H4 (cell line): ENCODE measurements at regions not wholly inside any gene's neighbourhood (a gene's known extent, or its start where the extent isn't known, plus 50 kb on each side); places are given as distances from the start of the nearest gene placed in this dataset.
A peak's percentile ranks its signal among the peaks of the same experiment; 100 is the strongest.
"Not testable (repeated sequence)": the region's sequence is repeated elsewhere in the genome, so short reads cannot be mapped to it uniquely, and the experiment has no call there.

Experiments used
- DNase-seq: peaks from one replicate; pipeline ENCODE4 v3.0.0-alpha.2; 2015; ENCODE audit warnings: low spot score

GRCh38 chr15:62907275-62907674, 135.3 kb upstream of the TPM1 start:
- DNase-seq, result no peak

DNA sequence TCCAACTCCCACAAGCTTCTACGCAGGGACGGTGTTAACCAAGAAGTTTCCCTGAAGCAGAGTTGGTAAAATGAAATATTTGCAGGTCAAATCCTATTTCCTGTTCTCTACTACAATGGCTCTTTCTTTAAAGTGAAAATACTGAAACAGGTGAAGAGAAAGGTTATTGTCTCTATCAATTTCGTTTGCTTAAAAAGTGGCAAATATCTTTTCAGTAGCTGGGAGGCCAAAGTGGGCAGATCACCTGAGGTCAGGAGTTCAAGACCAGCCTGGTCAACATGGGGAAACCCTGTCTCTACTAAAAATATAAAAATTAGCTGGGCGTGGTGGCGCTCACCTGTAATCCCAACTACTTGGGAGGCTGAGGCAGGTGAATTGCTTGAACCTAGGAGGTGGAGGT, 134.2 kb upstream of the TPM1 start:
- DNase-seq, result not testable (repeated sequence)

GRCh38 chr15:62909257-62909656, 133.3 kb upstream of the TPM1 start:
- no peak for DNase-seq

DNA sequence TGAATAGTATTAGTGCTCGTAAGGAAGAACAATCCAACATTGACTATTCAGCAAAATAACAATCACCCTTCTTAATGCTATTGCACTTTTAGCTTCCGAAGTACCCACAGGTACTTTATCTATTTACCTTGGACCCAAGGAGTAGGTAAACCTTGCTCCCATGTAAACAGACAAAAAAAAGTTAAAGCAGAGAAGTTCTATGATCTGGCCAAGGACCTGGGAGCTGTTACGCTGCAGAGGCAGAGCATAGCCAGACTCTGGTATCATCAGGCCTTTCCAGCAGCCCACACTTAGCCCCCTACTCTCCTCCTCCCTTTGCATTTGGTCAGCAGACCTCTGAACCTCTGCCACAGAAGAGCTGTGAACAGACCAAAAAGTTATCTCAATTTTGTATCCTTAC, 130.3 kb upstream of the TPM1 start:
- DNase-seq, result no peak

GRCh38 chr15:62912808-62913207, 129.7 kb upstream of the TPM1 start:
- DNase-seq, result no peak

GRCh38 chr15:62913246-62913645, 129.3 kb upstream of the TPM1 start:
- no peak for DNase-seq

DNA sequence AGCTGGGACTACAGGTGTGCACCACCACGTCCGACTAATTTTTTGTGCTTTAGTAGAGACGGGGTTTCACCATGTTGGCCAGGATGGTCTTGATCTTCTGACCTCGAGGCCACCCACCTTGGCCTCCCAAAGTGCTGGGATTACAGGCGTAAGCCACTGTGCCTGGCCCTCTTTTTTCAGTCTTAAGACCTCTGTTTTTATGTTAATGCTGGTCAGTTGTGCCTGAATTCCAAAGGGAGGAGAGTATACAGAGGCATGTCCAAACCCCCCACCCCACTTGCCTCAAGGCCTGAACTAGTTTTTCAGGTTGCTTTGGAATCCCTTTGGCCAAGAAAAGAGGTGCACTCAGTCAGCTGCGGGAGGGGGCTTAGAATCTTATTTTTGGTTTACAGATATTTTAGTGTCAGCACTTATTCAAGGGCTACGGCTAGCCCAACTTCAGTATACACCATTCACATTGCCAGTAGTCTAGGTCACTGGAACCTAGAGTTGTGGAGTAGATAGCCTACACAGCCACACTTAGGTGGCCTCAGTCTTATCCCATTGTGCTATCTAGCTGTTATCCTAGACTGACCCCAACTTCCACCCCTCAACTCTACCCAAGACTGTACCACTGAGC, 128.0 kb upstream of the TPM1 start:
- DNase-seq, result no peak

DNA sequence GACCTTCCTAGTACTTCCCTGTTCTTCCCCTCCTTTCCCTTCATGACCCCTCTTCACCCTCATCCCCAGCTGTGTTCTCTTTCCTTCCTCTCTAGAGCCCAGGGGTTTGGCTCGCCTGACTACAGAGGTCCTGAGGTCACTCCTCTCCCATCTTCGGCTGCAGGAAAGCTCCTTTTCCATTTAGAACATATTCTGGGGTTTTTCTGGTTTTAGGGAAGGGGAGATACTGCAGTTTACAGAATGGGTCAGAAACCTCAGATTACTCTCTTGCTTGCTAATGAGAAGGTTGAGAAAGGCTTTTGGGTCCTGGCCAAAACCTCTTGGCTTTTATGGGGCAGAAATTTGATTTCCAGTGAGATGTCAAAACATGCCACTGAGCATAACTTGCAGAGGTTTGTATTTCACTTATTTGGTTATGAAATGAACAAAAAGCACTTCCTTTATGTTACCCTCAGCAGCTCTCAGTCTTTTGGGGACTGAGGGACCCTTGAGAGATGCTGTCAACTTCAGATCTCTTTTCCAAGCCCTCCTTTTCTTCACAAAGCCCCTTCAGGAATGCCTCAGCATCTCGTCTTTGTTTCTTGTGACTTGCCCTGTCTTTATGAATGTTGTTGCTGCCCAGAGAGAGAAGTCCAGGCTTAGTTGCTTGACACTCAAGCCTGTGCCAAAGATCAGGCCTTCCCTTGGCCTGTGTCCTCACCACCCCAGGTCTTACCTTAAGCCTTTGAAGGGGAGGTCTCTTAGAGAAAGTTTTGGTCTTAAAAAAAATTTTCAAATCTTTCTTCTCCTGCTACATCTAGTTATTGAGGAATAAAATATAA, 121.7 kb upstream of the TPM1 start:
- DNase-seq, result peak; percentile 28

DNA sequence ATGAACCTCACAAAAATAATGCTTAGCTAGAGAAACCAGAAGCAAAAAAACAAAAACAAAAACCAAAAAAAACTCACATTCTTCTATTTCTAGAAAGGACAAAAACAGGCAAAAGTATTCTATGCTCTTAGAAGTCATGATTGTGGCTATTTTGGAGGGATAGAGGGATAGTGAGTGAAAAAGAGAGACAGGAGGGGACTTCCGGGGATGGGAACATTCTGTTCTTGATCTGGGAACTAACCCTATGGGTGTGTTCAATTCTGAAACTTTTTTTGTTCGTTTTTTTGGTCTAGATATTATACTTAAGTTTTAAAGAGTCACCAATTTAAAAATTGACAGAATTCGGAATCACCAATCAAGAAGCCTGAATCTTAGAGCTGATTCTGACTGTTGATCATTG, 120.0 kb upstream of the TPM1 start:
- DNase-seq, result no peak

DNA sequence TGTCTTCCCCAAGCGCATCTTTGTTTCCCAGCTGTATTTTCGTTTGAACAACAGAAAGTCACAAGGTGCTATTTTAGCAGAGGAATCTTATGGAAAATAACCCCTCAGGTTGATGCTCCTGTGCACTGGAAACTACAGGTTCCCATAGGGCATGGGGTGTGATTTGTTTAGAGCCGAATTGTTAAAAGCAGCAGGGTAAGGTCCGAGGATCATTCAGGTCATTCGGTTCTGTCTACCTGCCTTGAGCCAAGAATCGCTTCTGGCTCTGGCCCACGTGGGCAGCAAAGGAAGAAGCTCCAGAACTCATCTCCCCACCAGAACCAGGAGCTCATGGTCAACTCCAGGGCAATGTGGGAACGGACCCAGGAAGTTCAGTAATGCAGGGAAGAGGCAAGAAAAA, 116.7 kb upstream of the TPM1 start:
- no peak for DNase-seq

GRCh38 chr15:62927196-62927595, 115.4 kb upstream of the TPM1 start:
- DNase-seq, result no peak

DNA sequence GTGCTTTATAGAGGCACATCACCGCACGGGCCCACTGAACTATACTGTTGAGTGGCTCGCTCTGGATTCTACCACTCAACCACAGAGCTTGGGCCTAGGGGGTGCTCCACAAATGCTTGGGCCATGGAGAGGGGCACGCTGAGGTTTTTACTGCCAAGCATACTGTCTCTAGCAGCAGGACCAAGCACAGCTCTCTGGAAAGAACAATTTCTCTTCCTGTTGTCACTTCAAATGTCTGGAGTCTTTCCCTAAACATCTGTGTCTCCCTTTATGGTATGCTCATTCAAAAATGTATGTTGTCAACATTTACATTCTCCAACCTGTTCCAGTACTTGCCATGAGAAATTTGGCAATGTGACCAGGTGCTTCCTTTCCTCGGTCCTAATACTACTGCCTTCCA, 114.7 kb upstream of the TPM1 start:
- no peak for DNase-seq

- peak; percentile 86 for DNase-seq
These were observed 114.1 kb upstream of the TPM1 start for GRCh38 chr15:62928242-62928999.

DNA sequence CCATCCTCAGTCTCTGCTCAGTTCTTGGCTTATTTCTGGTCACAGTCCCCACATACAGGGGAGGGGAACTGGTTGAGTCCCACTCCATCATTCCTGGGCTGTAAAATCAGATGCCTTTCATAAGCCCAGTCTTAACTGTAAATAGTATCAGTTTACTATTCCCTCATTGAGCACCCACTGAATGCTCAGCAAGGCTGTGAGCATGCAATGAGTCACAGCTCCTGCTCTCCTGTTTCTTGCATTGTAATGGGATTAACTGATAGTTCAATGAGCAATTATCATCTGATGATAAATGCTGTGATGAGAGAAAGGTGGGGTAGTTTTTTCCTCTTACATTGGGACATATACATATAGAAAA, 113.6 kb upstream of the TPM1 start:
- DNase-seq, result no peak

- DNase-seq, result no peak
These were observed 110.9 kb upstream of the TPM1 start for GRCh38 chr15:62931650-62932049.

DNA sequence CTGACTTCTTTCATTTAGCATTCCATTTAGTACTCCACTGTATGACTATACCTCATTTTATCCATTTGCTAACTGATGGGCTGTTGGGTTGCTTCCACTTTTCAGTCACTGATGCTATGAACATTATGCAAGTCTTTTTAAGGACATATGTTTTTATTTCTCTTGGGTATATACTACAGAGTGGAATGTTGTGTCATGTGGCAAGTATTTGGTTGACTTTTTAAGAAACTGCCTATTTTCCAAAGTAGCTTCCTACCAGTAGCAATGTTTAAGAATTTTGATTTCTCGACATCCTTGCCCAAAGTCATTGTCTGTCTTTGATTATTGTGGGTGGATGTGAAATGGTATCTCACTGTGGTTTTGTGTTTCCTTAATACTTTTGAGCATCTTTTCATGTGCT, 110.1 kb upstream of the TPM1 start:
- DNase-seq, result no peak

DNA sequence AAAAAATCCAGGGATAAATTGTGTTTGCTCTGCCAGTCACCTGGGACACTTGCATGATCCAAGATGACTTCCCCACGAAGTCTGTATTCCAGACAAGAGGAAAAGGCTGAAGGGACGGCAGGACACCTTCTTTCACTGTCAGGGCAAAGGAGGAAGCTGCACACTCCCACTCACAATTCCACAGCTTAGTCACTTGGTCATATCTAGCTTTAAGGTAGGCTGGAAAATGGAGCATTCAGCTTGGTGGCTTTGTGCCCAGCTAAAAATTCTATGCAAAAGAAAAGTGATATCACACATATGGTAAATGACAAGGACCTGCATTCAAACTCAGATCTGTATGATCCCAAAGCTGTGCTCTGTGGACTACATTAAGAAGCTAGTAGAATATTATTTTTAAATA, 109.2 kb upstream of the TPM1 start:
- no peak for DNase-seq

GRCh38 chr15:62934236-62934971, 108.1 kb upstream of the TPM1 start:
- DNase-seq, result no peak

- DNase-seq, result no peak
These were observed 107.1 kb upstream of the TPM1 start for GRCh38 chr15:62935300-62936081.

DNA sequence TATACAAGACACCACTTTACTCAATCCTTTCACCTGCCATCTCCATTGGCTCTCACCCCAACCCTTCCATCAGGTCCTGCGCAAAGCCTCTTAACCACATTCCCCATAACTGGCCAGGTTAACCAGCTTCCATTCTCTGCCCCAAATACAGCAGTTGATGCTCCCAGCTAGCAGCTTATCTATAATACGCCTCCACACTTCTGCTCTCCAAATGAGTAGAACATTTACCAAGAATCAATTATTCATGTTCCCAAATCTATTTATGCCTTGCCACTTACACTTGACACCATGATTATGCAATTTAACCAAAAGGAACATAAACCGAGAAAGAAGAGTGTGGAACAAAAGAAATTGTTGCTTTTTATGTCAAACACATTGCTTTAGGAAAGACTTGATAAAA, 103.7 kb upstream of the TPM1 start:
- no peak for DNase-seq

- no peak for DNase-seq
These were observed 102.3 kb upstream of the TPM1 start for GRCh38 chr15:62940093-62940754.
